Right atrium auricular region (tissue), 2 donors: ENCODE measurements at regions not wholly inside any gene's neighbourhood (a gene's known extent, or its start where the extent isn't known, plus 50 kb on each side); places are given as distances from the start of the nearest gene placed in this dataset.

Experiments
- DNase-seq: peaks from one replicate; pipeline ENCODE4 v3.0.0-alpha.2; 2019; ENCODE audit warnings: low spot score
- H3K27ac ChIP-seq, 2 donors: fragments of 200-600 bp; sonication (generic); 1 replicate in 1 of 2; 2 replicates in 1 of 2; pipeline ENCODE4 v1.5.1; 2016 to 2019
- H3K27me3 ChIP-seq, 2 donors: fragments of 200-600 bp; sonication (generic); one replicate each; pipeline versions ENCODE4 v1.5.1 to v1.6.0; 2017 to 2019
- H3K36me3 ChIP-seq: fragments of 200-600 bp; sonication (generic); one replicate; pipeline ENCODE4 v1.5.1; 2016
- H3K4me1 ChIP-seq, 2 donors: fragments of 200-600 bp; sonication (generic); one replicate each; pipeline versions ENCODE4 v1.5.1 to v1.6.0; 2017 to 2019
- H3K4me3 ChIP-seq, 2 donors: fragments of 200-600 bp; sonication (generic); 1 replicate in 1 of 2; 2 replicates in 1 of 2; pipeline ENCODE4 v1.5.1; 2017 to 2019; ENCODE audit warnings: mild to moderate bottlenecking in 1 of 2, moderate library complexity in 1 of 2
- H3K9me3 ChIP-seq, 2 donors: fragments of 200-600 bp; sonication (generic); one replicate each; pipeline ENCODE4 v1.5.1; 2019
- CTCF ChIP-seq, 2 donors: fragments of 200-600 bp; sonication (generic); IDR thresholded peaks; one replicate each; pipeline ENCODE4 v1.5.1; 2019; ENCODE audit warnings: antibody characterized with exemption in 2 of 2

GRCh38 chr2:156145976-156146375 lies 186.5 kb downstream of the NR4A2 start:
- no peaks in the 10 kb centered on the region for H3K9me3 ChIP-seq
- TF ChIP-seq CTCF (IDR thresholded peaks at IDR 0.05): no peak
- no peaks in the 10 kb centered on the region for H3K36me3 ChIP-seq
- H3K27ac ChIP-seq: no peak overlapping the region
- H3K4me3 ChIP-seq: no peak overlapping the region
- no peaks in the 10 kb centered on the region for H3K4me1 ChIP-seq
- no peaks in the 10 kb centered on the region for H3K27me3 ChIP-seq
- DNase-seq: no peak

GRCh38 chr2:156145469-156145868 lies 187.1 kb downstream of the NR4A2 start:
- Histone ChIP-seq H3K27ac (no peak overlapping the region), H3K9me3 (peaks cover 0 to 4% of the 10 kb centered on the region in 2 donors), H3K36me3 (no peaks in the 10 kb centered on the region), H3K4me1 (no peaks in the 10 kb centered on the region), H3K27me3 (no peaks in the 10 kb centered on the region), H3K4me3 (no peak overlapping the region)
- no peak for DNase-seq
- no peak for TF ChIP-seq CTCF (IDR thresholded peaks at IDR 0.05)

- peaks cover 0 to 10% of the 10 kb centered on the region in 2 donors for H3K9me3 ChIP-seq
- H3K4me3 ChIP-seq: no peak overlapping the region
- TF ChIP-seq CTCF (IDR thresholded peaks at IDR 0.05): no peak
- no peaks in the 10 kb centered on the region for H3K4me1 ChIP-seq
- H3K27me3 ChIP-seq: no peaks in the 10 kb centered on the region
- no peak for DNase-seq
- no peaks in the 10 kb centered on the region for H3K36me3 ChIP-seq
- H3K27ac ChIP-seq: no peak overlapping the region
Observed at GRCh38 chr2:156136566-156136965, 196.0 kb downstream of the NR4A2 start.

- H3K4me1 ChIP-seq: no peaks in the 10 kb centered on the region
- no peak overlapping the region for H3K4me3 ChIP-seq
- H3K27ac ChIP-seq: no peak overlapping the region
- no peak for DNase-seq
- H3K9me3 ChIP-seq: peaks cover 0 to under 1% of the 10 kb centered on the region in 2 donors
- no peaks in the 10 kb centered on the region for H3K36me3 ChIP-seq
- TF ChIP-seq CTCF (IDR thresholded peaks at IDR 0.05): no peak
- H3K27me3 ChIP-seq: no peaks in the 10 kb centered on the region
Observed at GRCh38 chr2:156134887-156135286, 197.6 kb downstream of the NR4A2 start.

- Histone ChIP-seq H3K9me3 (no peaks in the 10 kb centered on the region), H3K27ac (no peak overlapping the region), H3K4me1 (no peaks in the 10 kb centered on the region), H3K4me3 (no peak overlapping the region), H3K27me3 (no peaks in the 10 kb centered on the region), H3K36me3 (no peaks in the 10 kb centered on the region)
- TF ChIP-seq CTCF (IDR thresholded peaks at IDR 0.05): no peak
- no peak for DNase-seq
Observed at GRCh38 chr2:156132941-156133340, 199.6 kb downstream of the NR4A2 start.

GRCh38 chr2:156132130-156132529 lies 200.4 kb downstream of the NR4A2 start:
- no peak overlapping the region for H3K4me3 ChIP-seq
- no peaks in the 10 kb centered on the region for H3K27me3 ChIP-seq
- no peak overlapping the region for H3K27ac ChIP-seq
- H3K4me1 ChIP-seq: no peaks in the 10 kb centered on the region
- no peaks in the 10 kb centered on the region for H3K36me3 ChIP-seq
- no peak for TF ChIP-seq CTCF (IDR thresholded peaks at IDR 0.05)
- DNase-seq: no peak
- H3K9me3 ChIP-seq: no peaks in the 10 kb centered on the region
